Small intestine (tissue), 7 donors: ENCODE measurements at regions not wholly inside any gene's neighbourhood (a gene's known extent, or its start where the extent isn't known, plus 50 kb on each side); places are given as distances from the start of the nearest gene placed in this dataset.

ENCODE experiments used
- DNase-seq, 2 donors: peaks; one replicate each; pipeline versions ENCODE4 v3.0.0 to v3.0.0-alpha.2; 2013
- FAIRE-seq: peaks from 2 replicates; lab custom pipeline; 2012; peaks lifted over from hg19 to GRCh38; lab: Jason Lieb, UNC
- H3K27ac ChIP-seq, 3 donors: one replicate each; pipeline ENCODE4 v1.5.1; 2013; ENCODE audit warnings: low read length in 2 of 3, mild to moderate bottlenecking in 2 of 3, control low read depth in 1 of 3, inconsistent platforms in 1 of 3, low read depth in 1 of 3, moderate library complexity in 1 of 3
- H3K27me3 ChIP-seq, 3 donors: one replicate each; pipeline ENCODE4 v1.6.1; 2013; ENCODE audit warnings: low read length in 3 of 3, inconsistent platforms in 1 of 3; ENCODE audit not compliant: control insufficient read depth in 3 of 3, insufficient read depth in 3 of 3
- H3K36me3 ChIP-seq, 3 donors: one replicate each; pipeline ENCODE4 v1.6.1; 2013; ENCODE audit warnings: low read length in 3 of 3, inconsistent platforms in 1 of 3, low read depth in 1 of 3, mild to moderate bottlenecking in 1 of 3, moderate library complexity in 1 of 3; ENCODE audit not compliant: control insufficient read depth in 3 of 3, insufficient read depth in 2 of 3
- H3K4me1 ChIP-seq, 3 donors: one replicate each; pipeline ENCODE4 v1.6.1; 2013; ENCODE audit warnings: low read length in 2 of 3, inconsistent platforms in 1 of 3, low read depth in 1 of 3, mild to moderate bottlenecking in 1 of 3, moderate library complexity in 1 of 3; ENCODE audit not compliant: control insufficient read depth in 3 of 3, insufficient read depth in 2 of 3
- H3K4me3 ChIP-seq, 3 donors: one replicate each; pipeline ENCODE4 v1.5.1; 2013; ENCODE audit warnings: low read length in 3 of 3, control low read depth in 1 of 3, inconsistent platforms in 1 of 3, low read depth in 1 of 3, mild to moderate bottlenecking in 1 of 3, moderate library complexity in 1 of 3
- H3K9me3 ChIP-seq, 2 donors: one replicate each; pipeline ENCODE4 v1.6.1; 2013; ENCODE audit warnings: low read depth in 1 of 2, low read length in 1 of 2; ENCODE audit not compliant: control insufficient read depth in 2 of 2, insufficient read depth in 1 of 2
- WGBS, 3 donors: extraction: QIAGEN DNeasy Blood & Tissue Kit; methylation state at CpG; one replicate each; pipeline ENCODE4 v1.1.7; 2013; 5-methylcytosine and 5-hydroxymethylcytosine counted together
- donor health status: healthy with polysubstance abuse.
- donor health status: control.
- donor health status: control.
- donor health status: Bipolar disorder and iron deficiency.
- donor health status: healthy.

DNA sequence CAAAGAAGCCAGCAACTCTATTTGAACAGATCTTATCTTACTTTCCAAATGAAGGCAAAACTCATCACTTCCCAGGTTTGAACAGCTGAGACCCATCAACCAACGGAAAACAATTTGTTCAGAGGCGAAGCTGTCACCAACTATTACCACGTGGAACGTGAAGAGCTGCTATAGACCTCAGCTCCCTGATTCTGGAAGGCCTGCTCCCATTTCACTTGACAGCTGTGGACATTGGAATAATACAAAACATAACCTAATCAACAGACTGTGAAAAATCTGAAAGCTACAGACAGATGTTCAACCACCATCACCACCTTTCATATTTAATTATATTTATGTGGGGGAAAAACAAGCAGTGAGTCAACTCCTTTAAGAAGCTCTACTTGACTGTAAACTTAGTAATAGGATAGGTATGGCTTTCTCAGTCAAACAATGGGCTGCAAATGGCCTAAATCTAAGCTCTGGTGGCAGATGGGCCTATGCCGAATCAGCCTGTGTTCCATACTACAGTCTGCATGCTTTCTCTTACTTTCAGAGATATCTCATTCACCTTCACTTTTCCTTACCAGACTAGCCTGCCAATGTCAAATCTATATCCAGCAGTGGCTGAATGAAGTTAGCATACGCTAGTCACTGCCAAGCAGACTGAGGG, 896.4 kb downstream of the TDRD15 start:
- Histone ChIP-seq H3K36me3 (no peaks in the 10 kb centered on the region), H3K4me1 (no peaks in the 10 kb centered on the region), H3K27ac (no peak overlapping the region), H3K9me3 (no peaks in the 10 kb centered on the region), H3K27me3 (no peaks in the 10 kb centered on the region), H3K4me3 (no peak overlapping the region)
- 75 to 81% (median 78%) methylated on average over 6 of the region's 6 CpGs for WGBS, 3 donors
- DNase-seq (no peak), FAIRE-seq (no peak)

DNA sequence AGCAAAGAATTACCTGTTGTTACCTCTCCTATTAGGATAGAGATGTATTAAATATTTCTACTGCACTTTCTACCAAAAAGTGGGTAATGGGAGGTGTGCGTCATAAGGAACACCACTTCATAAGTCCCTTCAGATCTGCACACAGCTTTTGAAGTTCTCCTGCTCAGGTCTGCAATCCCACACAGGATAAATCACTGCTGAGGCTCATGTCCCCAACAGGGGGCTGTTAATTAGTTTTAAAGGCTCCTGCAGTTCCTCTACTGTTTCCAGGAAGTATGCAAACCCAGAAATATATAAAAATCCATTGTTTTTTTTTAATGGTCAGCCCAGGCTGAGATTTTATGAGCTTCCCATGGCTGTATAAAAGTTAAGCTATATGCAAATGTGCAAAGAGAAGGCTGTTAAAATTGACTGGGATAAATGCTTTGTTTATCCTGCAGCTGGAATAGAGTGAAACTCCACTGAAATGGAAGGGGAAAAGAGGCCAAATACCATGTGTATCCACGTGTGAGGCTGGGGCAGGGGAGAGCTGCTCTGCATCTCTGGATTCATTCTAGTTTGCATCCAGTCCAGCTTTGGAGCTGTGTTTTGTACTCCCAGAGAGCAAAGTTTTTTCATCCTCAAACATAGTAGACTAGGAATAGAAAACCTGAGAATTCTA, 903.7 kb downstream of the TDRD15 start:
- Histone ChIP-seq H3K27ac (no peak overlapping the region), H3K4me1 (no peaks in the 10 kb centered on the region), H3K4me3 (no peak overlapping the region), H3K9me3 (no peaks in the 10 kb centered on the region), H3K27me3 (no peaks in the 10 kb centered on the region), H3K36me3 (no peaks in the 10 kb centered on the region)
- FAIRE-seq (no peak), DNase-seq (no peak)
- 45 to 50% (median 49%) methylated on average over 2 of the region's 2 CpGs for WGBS, 3 donors

DNA sequence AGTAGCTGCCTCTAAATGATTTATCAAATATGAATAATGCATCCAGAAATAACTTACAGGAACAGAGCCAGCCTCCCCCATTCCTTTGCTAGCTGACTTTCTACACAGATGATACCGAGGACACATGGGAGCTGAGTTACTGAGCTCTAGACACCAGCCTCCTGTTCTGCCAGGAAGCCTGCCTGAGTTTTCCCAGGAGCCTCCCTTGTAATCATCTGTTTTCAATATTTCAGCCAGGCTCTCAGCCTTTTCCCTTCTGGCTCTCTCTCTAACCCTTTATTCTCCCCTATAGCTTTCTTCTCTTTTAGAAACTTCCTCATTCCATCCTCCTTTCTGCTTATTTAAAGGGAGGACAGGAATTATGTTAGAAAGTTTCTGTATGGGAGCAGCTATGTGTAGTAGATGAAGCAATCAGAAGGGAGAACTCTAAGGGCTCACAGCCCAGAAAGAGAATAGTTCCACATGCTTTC, 911.6 kb downstream of the TDRD15 start:
- Histone ChIP-seq H3K27ac (no peak overlapping the region), H3K36me3 (no peaks in the 10 kb centered on the region), H3K27me3 (no peaks in the 10 kb centered on the region), H3K9me3 (no peaks in the 10 kb centered on the region), H3K4me3 (no peak overlapping the region), H3K4me1 (no peaks in the 10 kb centered on the region)
- 46 to 74% (median 67%) methylated on average over 1 of the region's 1 CpG for WGBS, 3 donors
- FAIRE-seq (no peak), DNase-seq (no peak)

DNA sequence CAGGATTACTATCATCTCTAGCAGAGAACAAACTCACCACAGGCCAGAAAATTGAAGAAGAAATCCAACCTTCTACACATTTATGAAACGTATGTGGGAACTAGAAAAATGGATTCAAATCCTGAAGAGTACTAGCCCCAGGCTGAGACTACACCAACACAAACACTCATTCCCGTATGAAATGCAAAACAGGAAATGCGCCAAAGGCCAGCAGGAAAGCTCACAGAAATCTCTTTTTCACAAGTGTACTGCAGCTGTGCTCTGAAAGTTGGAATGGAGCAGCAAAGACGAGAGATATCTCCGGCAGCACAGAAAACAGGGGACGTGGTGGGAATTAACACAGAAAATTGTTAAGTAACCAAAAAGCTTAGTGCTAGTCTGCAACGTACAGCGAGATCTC, 913.5 kb downstream of the TDRD15 start:
- Histone ChIP-seq H3K4me3 (no peak overlapping the region), H3K4me1 (no peaks in the 10 kb centered on the region), H3K9me3 (no peaks in the 10 kb centered on the region), H3K36me3 (no peaks in the 10 kb centered on the region), H3K27ac (no peak overlapping the region), H3K27me3 (no peaks in the 10 kb centered on the region)
- FAIRE-seq (no peak), DNase-seq (peak in 1 of 2 donors; percentile 4)
- WGBS, 3 donors: 47 to 69% (median 69%) methylated on average over 8 of the region's 8 CpGs

DNA sequence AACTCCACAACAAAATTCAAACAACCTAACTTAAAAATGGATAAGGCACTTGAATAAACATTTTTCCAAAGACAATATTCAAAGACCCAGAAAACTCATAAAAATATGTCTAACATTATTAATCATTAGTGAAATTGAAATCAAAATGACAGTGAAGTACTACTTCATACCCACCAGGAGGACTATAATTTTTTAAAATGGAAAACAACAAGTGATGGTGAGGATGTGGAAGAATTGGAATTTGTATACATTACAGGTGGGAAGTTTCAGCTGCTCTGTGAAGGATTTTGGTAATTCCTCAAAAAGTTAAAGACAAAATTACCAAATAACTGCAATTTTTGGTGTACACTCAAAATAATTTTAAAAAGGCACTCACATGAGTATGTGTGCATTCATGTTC, 920.0 kb downstream of the TDRD15 start:
- Histone ChIP-seq H3K4me3 (no peak overlapping the region), H3K9me3 (no peaks in the 10 kb centered on the region), H3K27ac (no peak overlapping the region), H3K36me3 (no peaks in the 10 kb centered on the region), H3K27me3 (no peaks in the 10 kb centered on the region), H3K4me1 (no peaks in the 10 kb centered on the region)
- FAIRE-seq: no peak
- no peak for DNase-seq

DNA sequence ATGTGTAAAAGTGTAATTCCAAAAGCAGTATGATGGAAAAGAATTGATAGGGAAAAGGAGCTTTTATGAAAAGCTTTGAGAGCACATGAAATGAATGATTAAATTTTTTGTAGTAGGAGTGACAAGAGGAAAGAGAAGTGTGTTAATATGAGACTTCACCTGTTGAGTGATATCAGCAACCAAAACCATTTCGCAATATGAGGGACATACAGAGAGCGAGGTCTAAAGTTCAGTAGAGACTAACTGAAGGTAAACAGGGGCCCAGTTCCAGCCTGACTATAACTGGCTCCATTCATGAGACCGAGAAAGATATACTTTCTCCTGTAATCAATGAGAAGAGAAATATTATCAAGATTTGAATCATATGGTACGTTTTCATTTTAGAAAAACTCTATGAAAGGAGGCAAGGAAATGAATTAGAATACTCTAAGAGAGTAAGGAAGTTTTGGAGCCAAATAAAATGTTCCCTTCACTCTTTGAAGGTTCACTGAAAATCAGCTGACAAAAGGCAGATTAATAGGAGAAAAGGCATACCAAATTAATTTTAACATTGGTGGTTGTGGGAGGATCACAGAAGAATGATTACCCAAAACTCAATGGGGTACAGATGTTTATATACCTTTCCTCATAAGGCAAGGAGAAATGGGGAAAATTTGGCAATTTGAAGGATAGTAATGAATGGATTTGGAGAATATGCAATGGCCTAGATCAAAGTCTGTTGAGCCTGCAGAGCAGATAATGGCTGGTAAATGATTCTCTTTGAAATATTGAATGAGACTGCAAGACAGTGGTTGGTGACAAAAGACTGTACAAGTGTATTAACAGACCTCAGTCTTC, 932.2 kb downstream of the TDRD15 start:
- no peak for FAIRE-seq
- 20 to 67% (median 33%) methylated on average over 4 of the region's 4 CpGs for WGBS, 3 donors

DNA sequence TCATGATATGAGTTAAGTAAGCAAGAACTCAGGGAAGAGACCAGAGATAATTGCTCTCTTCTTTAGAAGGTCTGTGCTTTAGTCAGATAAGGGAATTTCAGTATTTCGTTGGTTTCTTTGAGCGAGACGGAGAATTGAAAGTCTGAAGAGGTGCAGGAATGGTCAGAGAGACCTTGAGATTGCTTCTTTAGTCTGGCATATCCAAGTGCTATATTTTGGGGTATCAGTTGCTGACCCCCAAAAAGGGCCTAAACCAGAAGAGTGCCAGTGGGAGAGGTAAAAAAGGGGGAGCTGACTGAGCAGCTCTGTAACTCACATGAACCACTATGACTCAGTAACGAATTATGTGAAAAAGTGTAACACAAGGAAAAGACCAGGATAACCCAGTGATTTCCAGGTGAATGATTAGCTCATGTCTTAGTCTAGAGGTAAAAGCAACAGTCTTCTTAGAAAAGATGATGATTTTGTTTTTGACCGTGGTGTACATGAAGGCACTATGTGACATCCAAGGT, 932.9 kb downstream of the TDRD15 start:
- no peaks in the 10 kb centered on the region for H3K4me1 ChIP-seq
- H3K27ac ChIP-seq: peak overlapping the region in 1 of 3 donors; percentile 48
- H3K4me3 ChIP-seq: no peak overlapping the region
- 83 to 88% (median 84%) methylated on average over 5 of the region's 5 CpGs for WGBS, 3 donors
- peaks cover 0 to 11% of the 10 kb centered on the region in 2 donors for H3K9me3 ChIP-seq
- peak in 1 of 2 donors; percentile 11 for DNase-seq
- no peaks in the 10 kb centered on the region for H3K27me3 ChIP-seq
- H3K36me3 ChIP-seq: no peaks in the 10 kb centered on the region
- FAIRE-seq: no peak

More for the DNA sequence above, 932.2 kb downstream of the TDRD15 start:
- DNase-seq: peak; percentile 39 to 69
- Histone ChIP-seq H3K27ac (peak overlapping the region in 1 of 3 donors; percentile 58), H3K9me3 (peaks cover 0 to 11% of the 10 kb centered on the region in 2 donors), H3K4me1 (no peaks in the 10 kb centered on the region), H3K36me3 (no peaks in the 10 kb centered on the region), H3K4me3 (no peak overlapping the region), H3K27me3 (no peaks in the 10 kb centered on the region)

DNA sequence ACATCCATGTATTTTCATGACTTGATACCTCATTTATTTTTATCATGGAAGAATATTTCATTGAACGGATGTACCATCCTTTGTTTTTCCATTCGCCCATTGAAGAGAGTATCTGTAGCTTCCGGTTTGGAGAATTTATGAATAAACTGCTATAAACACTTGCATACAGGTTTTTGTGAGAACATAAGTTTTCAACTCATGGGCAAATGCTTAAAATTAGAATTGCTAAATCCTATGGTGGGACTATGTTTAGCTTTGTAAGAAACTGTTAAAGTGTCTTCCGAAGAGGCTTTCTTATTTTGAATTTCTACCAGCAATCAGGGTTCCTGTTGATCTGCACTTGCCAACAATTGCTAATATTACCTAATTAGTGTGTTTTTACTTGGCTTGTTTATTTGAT, 938.9 kb downstream of the TDRD15 start:
- no peaks in the 10 kb centered on the region for H3K36me3 ChIP-seq
- FAIRE-seq (no peak), DNase-seq (no peak)
- H3K27ac ChIP-seq: no peak overlapping the region
- no peaks in the 10 kb centered on the region for H3K27me3 ChIP-seq
- no peaks in the 10 kb centered on the region for H3K4me1 ChIP-seq
- H3K4me3 ChIP-seq: no peak overlapping the region
- 87 to 93% (median 88%) methylated on average over 4 of the region's 4 CpGs for WGBS, 3 donors
- H3K9me3 ChIP-seq: no peaks in the 10 kb centered on the region
